Caco-2 (cell line): ENCODE measurements at regions not wholly inside any gene's neighbourhood (a gene's known extent, or its start where the extent isn't known, plus 50 kb on each side); places are given as distances from the start of the nearest gene placed in this dataset.

Experiments
- BruUV-seq: library from RNA; stranded (reverse); fragments of 400-500 nt; replicated peaks from 2 replicates; lab custom pipeline; 2021; lab: Mats Ljungman, UMichigan
- CTCF ChIA-PET: fragments of 300-600 bp; sonication (Branson Sonifier 250); formaldehyde crosslinking; loops from one replicate; lab custom pipeline; 2022; ENCODE audit warnings: antibody characterized with exemption; lab: Charles Lee
- POLR2A ChIA-PET: fragments of 300-600 bp; sonication (Branson Sonifier 250); formaldehyde crosslinking; loops from one replicate; lab custom pipeline; 2022; ENCODE audit warnings: antibody characterized with exemption; lab: Charles Lee
- DNase-seq, 2 experiments: peaks; one replicate each; pipeline versions ENCODE4 v3.0.0 to v3.0.0-alpha.2; 2020 to 2022
- H3K27me3 ChIP-seq: replicated peaks from 2 replicates; pipeline ENCODE4 v1.6.0; 2011; ENCODE audit warnings: low read length; ENCODE audit not compliant: control insufficient read depth, insufficient read depth
- H3K36me3 ChIP-seq: 2 replicates; pipeline ENCODE4 v1.5.1; 2011; ENCODE audit warnings: low read length; ENCODE audit not compliant: control insufficient read depth, insufficient read depth
- H3K4me1 ChIP-seq: fragments of 250-450 bp; sonication (Bioruptor Pico); 2 replicates; pipeline ENCODE4 v1.5.1; 2020; ENCODE audit warnings: mild to moderate bottlenecking
- H3K4me3 ChIP-seq: 2 replicates; pipeline ENCODE4 v1.5.1; 2011; ENCODE audit warnings: low read depth, mild to moderate bottlenecking, control low read depth, low read length
- H3K9me3 ChIP-seq: fragments of 250-450 bp; sonication (Bioruptor Pico); 2 replicates; pipeline ENCODE4 v1.5.1; 2020; ENCODE audit warnings: mild to moderate bottlenecking, moderate library complexity
- H3K27ac Mint-ChIP-seq: one replicate; pipeline ENCODE4 v1.8.0; 2022; ENCODE audit warnings: mixed read lengths; ENCODE audit not compliant: unreplicated experiment
- H3K27me3 Mint-ChIP-seq: one replicate; pipeline ENCODE4 v1.8.0; 2022; ENCODE audit warnings: mixed read lengths; ENCODE audit not compliant: insufficient read depth, unreplicated experiment
- H3K36me3 Mint-ChIP-seq: one replicate; pipeline ENCODE4 v1.8.0; 2022; ENCODE audit warnings: mild to moderate bottlenecking, mixed read lengths; ENCODE audit not compliant: insufficient read depth, unreplicated experiment
- H3K4me1 Mint-ChIP-seq: one replicate; pipeline ENCODE4 v1.8.0; 2022; ENCODE audit warnings: low read depth, mixed read lengths; ENCODE audit not compliant: unreplicated experiment
- H3K4me3 Mint-ChIP-seq: one replicate; pipeline ENCODE4 v1.8.0; 2022; ENCODE audit warnings: mild to moderate bottlenecking, moderate library complexity, mixed read lengths; ENCODE audit not compliant: unreplicated experiment
- H3K9me3 Mint-ChIP-seq: one replicate; pipeline ENCODE4 v1.8.0; 2022; ENCODE audit warnings: mixed read lengths; ENCODE audit not compliant: unreplicated experiment
- intact Hi-C: fragments of 100-400 bp; cut with micrococcal nuclease; formaldehyde crosslinking; loops from one replicate; pipeline ENCODE4 v1.10.0; 2022; ENCODE audit not compliant: unreplicated experiment
- TF ChIP-seq, protein P1 (sequence below), 2 experiments: fragments of 200-600 bp in 1 of 2; IDR thresholded peaks; 1 replicate in 1 of 2; 2 replicates in 1 of 2; pipeline versions ENCODE4 v1.5.1 to v1.8.0; 2011 to 2022; ENCODE audit warnings: antibody characterized with exemption in 1 of 2, control low read depth in 1 of 2, inconsistent platforms in 1 of 2, low read depth in 1 of 2, low read length in 1 of 2, mild to moderate bottlenecking in 1 of 2, moderate library complexity in 1 of 2; ENCODE audit not compliant: insufficient read depth in 1 of 2, severe bottlenecking in 1 of 2, unreplicated experiment in 1 of 2

DNA sequence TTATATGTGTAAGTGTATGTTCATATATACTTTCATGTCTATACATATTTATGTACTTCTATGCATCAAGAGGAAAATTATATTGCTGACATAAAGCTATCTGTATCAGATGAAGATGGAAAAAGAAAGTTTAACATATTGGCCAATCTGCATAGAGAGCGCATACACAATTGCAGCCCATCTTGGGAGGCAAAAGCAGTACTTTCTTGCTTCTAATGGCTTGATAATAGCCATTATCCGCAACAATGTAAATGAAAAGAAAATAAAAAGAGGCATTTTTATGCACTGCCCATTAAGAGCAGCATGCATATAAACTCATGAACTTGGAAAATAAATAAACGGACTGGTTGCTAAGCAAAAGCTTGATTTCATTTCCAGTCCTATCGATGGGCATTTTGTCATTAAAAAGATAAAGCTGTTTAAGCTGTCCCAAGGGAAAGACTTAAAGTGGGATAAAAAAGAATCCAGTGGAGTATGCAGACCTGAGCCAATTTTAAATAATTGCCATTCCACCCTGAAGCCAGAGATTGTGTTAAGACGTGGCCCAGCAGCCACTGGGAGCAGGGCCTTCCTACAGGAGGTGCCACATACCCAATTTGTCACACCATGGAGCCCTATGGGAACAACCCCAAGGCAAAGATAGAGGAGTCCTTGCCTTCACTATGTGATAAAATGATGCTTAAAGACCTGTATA, 183.6 kb upstream of the CDH11 start:
- no peaks in the 10 kb centered on the region for H3K36me3 ChIP-seq
- H3K27ac Mint-ChIP-seq = no peak overlapping the region
- no peaks in the 10 kb centered on the region for H3K36me3 Mint-ChIP-seq
- no peaks in the 10 kb centered on the region for H3K9me3 ChIP-seq
- peaks cover 11% of the 10 kb centered on the region for H3K27me3 Mint-ChIP-seq
- H3K4me1 Mint-ChIP-seq = no peaks in the 10 kb centered on the region
- ChIA-PET POLR2A (no interaction called here), CTCF (no interaction called here)
- H3K4me3 Mint-ChIP-seq = no peak overlapping the region
- no peak for DNase-seq
- no peaks in the 10 kb centered on the region for H3K4me1 ChIP-seq
- no peaks in the 10 kb centered on the region for H3K27me3 ChIP-seq
- intact Hi-C loops = no loop called here
- TF ChIP-seq, protein P1, sequence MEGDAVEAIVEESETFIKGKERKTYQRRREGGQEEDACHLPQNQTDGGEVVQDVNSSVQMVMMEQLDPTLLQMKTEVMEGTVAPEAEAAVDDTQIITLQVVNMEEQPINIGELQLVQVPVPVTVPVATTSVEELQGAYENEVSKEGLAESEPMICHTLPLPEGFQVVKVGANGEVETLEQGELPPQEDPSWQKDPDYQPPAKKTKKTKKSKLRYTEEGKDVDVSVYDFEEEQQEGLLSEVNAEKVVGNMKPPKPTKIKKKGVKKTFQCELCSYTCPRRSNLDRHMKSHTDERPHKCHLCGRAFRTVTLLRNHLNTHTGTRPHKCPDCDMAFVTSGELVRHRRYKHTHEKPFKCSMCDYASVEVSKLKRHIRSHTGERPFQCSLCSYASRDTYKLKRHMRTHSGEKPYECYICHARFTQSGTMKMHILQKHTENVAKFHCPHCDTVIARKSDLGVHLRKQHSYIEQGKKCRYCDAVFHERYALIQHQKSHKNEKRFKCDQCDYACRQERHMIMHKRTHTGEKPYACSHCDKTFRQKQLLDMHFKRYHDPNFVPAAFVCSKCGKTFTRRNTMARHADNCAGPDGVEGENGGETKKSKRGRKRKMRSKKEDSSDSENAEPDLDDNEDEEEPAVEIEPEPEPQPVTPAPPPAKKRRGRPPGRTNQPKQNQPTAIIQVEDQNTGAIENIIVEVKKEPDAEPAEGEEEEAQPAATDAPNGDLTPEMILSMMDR (IDR thresholded peaks at IDR 0.05; ENCODE audit: insufficient read depth in 1 of 2, low read depth in 1 of 2, low read length in 1 of 2, severe bottlenecking in 1 of 2, unreplicated experiment in 1 of 2) = no peak
- H3K9me3 Mint-ChIP-seq = no peaks in the 10 kb centered on the region
- no TSS peak for BruUV-seq
- H3K4me3 ChIP-seq = no peak overlapping the region

DNA sequence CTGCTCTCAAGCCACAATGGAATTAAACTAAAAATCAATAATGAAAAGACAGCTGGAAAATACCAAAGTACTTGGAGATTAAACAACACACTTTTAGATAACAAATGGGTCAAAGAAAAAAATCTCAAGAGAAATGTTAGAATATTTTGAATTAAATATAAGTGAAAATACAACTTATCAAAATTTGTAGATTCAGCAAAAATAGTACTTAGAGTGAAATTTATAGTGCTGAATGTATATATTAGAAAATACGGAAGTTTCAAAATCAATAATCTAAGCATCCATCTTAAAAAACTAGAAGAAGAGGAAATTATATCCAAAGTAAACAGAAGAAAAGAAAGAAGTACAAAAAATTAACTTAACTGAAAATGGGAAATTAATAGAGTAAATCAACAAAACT, 179.2 kb upstream of the CDH11 start:
- intact Hi-C loops = no loop called here
- Histone ChIP-seq H3K4me3 (no peak overlapping the region), H3K9me3 (no peaks in the 10 kb centered on the region), H3K4me1 (no peaks in the 10 kb centered on the region), H3K36me3 (no peaks in the 10 kb centered on the region), H3K27me3 (no peaks in the 10 kb centered on the region)
- Mint-ChIP-seq H3K9me3 (no peaks in the 10 kb centered on the region), H3K4me3 (no peak overlapping the region), H3K27ac (no peak overlapping the region), H3K27me3 (peaks cover 7% of the 10 kb centered on the region), H3K4me1 (no peaks in the 10 kb centered on the region), H3K36me3 (no peaks in the 10 kb centered on the region)
- POLR2A ChIA-PET = no interaction called here
- DNase-seq = no peak
- TF ChIP-seq, protein P1 (IDR thresholded peaks at IDR 0.05; ENCODE audit: insufficient read depth in 1 of 2, low read depth in 1 of 2, low read length in 1 of 2, severe bottlenecking in 1 of 2, unreplicated experiment in 1 of 2) = no peak
- no TSS peak for BruUV-seq
- CTCF ChIA-PET = no interaction called here

DNA sequence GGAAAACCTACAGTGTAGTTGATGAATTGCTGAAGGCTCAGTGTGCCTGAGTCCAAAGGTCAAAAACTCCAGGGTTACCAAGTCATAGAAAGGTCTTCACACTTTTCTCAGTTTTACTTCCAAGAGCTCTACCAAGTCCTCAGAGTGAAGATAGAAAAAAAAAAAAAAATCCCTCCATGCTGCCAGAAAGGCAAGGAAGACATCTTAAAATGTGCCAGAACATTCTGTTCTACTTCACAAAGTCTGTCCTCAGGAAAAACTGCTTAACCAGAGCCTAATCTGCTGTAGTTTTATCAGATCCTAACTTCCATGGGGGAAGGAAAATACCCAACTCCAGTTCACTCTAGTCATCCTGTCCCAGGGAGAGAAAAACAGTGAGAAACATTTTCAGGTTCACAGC, 175.6 kb upstream of the CDH11 start:
- Histone ChIP-seq H3K27me3 (no peaks in the 10 kb centered on the region), H3K4me1 (no peaks in the 10 kb centered on the region), H3K9me3 (no peaks in the 10 kb centered on the region), H3K36me3 (no peaks in the 10 kb centered on the region), H3K4me3 (no peak overlapping the region)
- ChIA-PET CTCF (no interaction called here), POLR2A (no interaction called here)
- peaks cover 14% of the 10 kb centered on the region for H3K27me3 Mint-ChIP-seq
- H3K4me1 Mint-ChIP-seq = no peaks in the 10 kb centered on the region
- intact Hi-C loops = no loop called here
- no peak overlapping the region for H3K4me3 Mint-ChIP-seq
- BruUV-seq = no TSS peak
- no peak overlapping the region for H3K27ac Mint-ChIP-seq
- no peaks in the 10 kb centered on the region for H3K9me3 Mint-ChIP-seq
- no peaks in the 10 kb centered on the region for H3K36me3 Mint-ChIP-seq
- TF ChIP-seq, protein P1 (IDR thresholded peaks at IDR 0.05; ENCODE audit: insufficient read depth in 1 of 2, low read depth in 1 of 2, low read length in 1 of 2, severe bottlenecking in 1 of 2, unreplicated experiment in 1 of 2) = no peak
- DNase-seq = no peak
